GM19099 (cell line): ENCODE measurements at regions not wholly inside any gene's neighbourhood (a gene's known extent, or its start where the extent isn't known, plus 50 kb on each side); places are given as distances from the start of the nearest gene placed in this dataset.

Source experiments
- POLR2A ChIP-seq: IDR thresholded peaks from 3 replicates; pipeline ENCODE4 v1.6.1; 2011; ENCODE audit warnings: low read depth; ENCODE audit not compliant: insufficient read length; ENCODE audit errors: extremely low read depth

DNA sequence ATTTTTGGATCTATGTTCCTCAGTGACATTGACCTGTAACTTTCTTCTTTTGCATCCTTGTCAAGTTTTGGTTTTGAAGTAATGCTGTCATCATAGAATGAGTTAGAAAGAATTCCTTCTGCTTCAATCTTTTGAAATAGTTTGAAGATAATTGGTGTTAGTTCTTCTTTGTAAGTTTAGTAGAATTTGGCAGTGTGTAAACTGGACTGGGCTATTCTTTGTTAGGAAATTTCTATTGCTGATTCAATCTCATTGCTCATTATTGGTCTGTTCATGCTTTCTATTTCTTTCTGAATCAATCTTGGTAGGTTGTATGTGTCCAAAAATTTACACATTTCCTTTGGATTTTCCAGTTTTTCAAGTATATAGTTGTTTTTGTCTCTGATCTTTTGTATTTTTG lies 101.7 kb upstream of the SPRY2 start:
- TF ChIP-seq POLR2A: no peak

DNA sequence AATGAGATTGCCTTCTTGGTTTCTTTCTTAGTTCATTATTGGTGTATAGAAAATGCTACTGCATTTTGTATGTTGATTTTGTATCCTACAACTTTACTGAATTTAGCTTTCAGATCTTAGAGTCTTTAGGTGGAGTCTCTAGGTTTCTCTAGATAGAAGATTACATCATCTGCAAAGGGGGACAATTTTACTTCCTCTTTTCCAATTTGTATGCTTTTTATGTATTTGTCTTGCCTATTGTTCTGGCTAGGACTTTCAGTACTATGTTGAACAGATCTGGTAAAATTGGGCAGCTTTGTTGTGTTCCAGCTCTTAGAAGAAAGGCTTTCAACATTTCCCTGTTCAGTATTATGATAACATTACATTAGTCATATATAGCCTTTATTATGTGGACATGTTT lies 101.0 kb upstream of the SPRY2 start:
- TF ChIP-seq POLR2A: no peak

DNA sequence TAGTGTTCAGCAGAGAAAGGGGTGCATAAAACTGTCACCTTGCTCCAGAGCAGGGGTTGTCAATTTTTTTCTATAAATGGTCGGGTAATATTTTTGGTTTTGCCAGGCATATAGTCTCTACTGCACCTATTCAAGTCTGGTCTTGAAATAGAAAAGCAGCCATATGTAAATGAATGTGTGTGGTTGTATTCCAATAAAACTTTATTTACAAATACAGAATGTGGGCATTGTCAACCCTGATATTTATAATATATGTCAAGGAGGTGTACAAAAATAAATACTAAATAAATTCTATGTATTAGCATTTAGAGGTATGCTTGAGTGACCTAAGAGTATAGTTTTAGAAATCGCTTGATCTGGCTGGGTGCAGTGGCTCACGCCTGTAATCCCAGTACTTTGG lies 97.6 kb upstream of the SPRY2 start:
- no peak for TF ChIP-seq POLR2A

DNA sequence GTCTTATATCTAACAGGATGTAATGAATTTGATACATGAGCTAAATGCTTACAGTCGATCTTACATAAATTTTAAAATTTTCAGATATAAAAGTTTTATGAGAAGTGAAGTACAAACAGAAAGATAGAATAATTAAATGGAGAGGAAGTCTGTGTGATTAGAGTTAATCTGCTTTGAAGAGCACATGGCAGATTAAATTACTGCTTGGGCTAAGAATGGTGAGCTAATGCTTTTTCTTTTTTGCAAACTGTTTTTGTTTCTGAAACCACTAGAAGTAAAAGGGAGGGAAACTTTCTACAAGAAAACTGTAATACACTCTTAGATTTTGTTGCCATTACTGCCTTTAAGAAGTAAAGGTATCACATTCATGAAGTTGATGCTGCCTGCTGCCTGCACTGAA lies 96.3 kb upstream of the SPRY2 start:
- no peak for TF ChIP-seq POLR2A

DNA sequence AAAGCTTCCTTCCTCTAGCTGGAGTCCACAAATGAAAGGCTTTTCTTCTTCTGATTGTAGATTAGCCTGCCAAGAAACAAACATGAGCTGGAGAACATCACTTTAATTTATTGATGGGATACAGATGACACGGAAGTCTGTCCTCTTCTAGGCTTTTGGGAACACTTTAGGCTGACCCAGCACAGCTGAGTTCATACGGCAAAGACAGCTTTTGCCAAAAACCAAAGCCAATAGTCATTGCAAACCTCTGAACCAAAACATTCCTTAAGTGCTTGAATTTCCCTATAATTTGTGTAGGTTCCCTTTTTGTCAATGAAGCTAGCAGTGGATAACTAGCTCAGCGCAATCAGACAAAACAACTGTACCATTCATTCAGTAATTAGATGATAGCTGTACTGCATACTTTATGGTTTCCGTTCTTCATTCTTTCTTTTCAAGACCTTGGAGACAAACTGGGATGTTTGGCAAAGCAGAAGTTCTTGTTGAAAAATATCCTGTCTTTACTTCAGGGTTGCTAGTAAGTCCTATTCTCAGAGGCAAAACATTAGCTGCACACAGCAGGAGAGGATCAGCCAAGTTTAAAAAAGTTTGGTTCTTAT lies 95.7 kb upstream of the SPRY2 start:
- no peak for TF ChIP-seq POLR2A

DNA sequence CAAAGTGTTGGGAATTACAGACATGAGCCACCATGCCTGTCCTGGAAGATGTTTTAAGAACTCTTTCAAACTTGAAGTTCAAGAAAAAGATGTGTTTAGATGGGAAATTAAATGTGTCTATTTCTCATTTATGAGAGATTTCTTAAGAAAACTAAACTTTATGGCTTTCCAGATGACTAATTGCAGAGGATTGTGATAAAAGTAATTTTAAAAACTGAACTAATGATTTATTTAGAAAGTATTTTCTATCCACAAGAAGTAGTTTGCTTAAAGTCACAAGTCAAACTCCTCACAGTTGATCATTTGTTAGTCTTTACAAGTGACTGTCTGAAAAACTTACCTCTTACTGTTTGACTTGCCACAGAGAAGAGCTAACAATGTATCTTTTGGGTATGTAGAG lies 89.6 kb upstream of the SPRY2 start:
- no peak for TF ChIP-seq POLR2A

DNA sequence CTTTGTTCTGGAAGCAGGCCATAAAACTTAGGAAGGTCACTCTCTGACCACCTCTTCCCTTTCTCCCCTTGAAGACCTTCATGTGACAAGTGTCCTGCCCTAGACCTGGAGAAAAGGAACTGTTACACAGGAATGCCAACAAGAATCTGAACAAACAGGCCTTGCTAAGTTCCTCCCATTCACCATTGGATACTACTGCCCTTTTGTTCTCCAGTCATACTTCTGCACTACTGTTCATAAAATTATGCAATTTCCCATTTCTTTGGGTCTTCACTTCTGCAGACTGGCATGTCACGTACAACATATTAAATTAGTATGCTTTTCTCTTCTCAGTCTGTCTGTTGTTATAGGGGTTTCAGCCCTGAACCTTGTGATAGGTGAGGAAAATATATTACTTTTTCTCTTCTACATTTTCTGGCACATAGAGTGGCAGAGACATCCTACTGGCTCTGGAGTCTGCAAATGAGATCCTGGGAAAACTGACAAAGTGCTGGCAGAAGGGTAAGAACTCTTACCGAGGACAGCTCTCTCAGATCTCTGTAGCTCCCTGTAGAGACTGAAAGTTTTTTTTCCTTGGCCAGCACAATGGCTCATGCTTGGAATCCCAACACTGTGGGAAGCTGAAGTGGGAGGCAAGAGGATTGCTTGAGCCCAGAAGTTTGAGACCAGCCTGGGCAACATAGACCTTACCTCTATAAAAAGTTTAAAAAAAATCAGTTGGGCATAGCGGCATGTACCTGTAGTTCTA lies 87.6 kb upstream of the SPRY2 start:
- TF ChIP-seq POLR2A: no peak

DNA sequence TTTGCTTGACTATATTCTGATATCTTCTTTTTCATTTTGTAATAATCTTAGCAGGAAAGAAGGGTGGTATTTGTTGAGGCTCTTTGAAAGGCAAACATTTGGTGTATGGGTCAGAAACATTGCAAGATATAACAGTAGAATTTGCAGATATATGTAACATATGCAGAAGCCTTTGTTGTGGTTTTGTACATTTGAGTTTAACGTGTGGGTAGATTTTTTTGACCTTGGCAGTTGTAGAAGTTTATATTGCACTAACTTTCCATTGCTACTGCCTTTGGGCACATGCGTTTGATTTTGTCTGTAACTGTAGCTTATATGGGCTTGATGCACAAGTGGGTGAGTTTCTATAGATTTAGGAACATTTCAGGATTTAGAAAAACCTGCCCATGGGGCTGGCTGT lies 78.5 kb upstream of the SPRY2 start:
- TF ChIP-seq POLR2A: no peak

DNA sequence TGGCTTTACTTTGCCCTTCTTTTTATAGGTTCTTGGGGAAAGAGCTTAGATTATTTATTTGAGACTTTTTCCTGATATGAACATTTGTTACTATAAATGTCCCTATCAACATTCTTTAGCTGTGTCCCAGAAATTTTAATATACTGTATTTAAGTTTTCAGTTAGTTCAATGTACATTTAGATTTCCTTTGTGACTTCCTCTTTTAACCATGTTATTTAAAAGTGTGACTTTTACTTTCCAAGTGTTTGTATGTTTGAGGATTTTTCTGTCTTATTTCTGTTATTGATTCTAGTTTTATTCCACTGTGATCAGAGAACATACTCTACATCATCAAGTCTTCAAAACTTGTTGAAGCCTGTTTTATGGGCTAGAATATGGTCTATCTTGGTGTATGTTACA lies 72.7 kb upstream of the SPRY2 start:
- no peak for TF ChIP-seq POLR2A

DNA sequence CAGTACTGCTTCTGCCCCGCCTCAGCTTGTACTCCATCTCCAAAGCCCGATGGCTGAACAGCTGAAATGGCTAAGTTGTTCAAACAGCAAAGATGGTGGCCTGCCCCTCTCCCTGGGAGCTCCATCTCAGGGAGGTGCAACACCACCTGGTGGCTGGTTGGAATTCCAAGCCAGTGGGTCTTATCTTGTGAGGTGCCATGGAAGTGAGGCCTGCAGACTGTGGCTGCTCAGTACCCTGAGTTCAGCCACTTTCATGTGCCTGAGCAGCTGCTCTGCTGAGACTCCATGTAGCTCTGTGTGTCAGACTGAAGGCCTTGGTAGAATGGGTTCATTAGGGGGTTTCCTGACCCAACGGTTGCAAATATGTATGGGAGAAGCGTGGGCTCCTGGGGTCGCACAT lies 67.3 kb upstream of the SPRY2 start:
- no peak for TF ChIP-seq POLR2A

DNA sequence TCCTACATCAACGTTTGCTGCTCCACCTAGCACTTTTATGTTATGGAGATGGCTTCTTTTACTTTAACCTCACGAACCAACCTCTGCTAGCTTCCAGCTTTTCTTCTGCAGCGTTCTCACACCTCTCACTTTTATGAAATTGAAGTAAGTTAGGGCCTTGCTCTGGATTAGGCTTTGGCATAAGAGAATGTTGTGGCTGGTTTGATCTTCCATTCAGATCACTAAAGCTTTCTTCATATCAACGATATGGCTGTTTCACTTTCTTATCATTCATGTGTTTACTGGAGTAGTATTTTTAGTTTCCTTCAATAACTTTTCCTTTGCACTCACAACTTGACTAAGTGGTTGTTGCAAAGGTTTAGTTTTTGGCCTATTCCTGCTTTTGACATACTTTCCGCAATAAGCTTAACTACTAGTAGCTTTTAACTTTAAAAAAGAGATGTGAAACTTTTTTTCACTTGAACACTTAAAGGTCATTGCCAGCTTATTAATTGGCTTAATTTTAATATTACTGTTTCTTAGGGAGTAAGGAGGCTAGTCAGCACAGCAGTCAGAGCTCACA lies 60.0 kb upstream of the SPRY2 start:
- TF ChIP-seq POLR2A: no peak

DNA sequence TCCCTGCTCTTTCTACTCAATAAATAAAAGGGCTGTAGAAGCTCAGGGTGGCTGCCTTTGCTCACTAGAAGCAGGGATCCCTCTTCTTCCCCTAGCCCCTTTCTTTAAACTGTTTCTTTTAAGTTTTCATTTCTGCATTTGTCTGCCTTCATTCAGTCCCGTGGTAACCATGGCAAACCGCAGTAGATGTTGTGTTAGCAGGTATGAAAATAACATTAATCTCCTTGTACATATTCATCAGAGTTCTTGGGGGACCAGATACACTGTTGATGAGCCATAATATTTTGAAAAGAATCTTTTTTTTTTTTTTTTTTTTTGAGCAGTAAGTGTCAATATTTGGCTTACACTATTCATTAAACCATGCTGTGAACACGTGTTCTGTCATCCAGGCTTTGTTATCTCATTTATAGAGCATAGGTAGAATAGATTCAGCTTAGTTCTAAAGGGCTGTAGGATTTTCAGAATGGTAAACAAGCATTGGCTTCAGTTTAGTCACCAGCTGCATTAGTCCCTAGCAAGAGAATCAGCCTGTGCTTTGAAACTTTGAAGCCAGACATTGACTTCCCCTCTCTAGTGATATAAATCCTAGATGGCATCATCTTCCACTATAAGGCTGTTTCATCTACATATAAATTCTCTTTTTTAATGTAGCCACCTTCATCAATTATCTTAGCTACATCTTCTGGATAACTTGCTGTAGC lies 59.4 kb upstream of the SPRY2 start:
- TF ChIP-seq POLR2A: no peak

DNA sequence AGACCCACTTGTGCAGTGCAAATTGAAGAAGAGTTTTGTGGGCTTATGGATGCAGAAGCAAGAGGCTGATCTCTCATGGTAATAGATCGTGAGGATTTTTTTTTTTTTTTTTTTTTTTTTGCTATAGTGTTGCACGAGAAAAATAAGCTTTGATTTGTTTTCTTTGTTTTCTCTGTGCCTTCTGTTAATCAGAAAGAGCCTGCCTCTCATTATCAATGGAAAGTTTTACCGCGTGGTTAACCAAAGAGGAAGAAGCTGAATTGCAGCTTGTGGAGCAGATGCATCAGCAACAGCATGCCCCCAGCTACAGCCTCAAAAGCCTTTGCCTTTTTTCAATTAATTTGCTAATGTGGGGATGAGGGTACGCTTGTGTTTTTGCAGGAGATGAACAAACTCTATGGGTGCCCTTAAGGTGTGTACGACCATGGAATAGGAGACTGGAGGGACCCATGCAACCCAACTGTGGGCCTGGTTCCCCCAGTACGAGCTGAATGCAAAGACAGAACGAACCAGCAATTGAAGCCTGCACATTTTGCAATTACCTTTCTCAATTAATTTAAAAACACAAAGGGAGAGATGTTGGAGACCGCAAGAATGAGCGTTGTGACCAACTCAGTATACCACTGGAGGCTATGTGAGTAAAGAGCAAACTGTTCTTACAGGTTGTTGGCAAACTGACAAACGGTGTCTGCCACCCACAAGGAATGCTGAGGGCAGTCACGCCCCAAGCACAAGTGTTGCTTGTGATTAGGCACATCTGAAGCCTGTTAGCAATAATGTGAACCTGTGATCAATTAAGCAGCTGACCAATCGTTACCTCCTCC lies 58.6 kb upstream of the SPRY2 start:
- TF ChIP-seq POLR2A: no peak
